ENCODE measurements at regions not wholly inside any gene's neighbourhood (a gene's known extent, or its start where the extent isn't known, plus 50 kb on each side); places are given as distances from the start of the nearest gene placed in this dataset.

- no peaks in the 10 kb centered on the region for H3K9me3 Mint-ChIP-seq
- H3K27ac ChIP-seq (ENCODE audit: low read depth, low read length) = no peak overlapping the region
- no peak overlapping the region for H3K27ac Mint-ChIP-seq
- H3K4me3 Mint-ChIP-seq = no peak overlapping the region
- H3K4me1 ChIP-seq (ENCODE audit: insufficient read depth, low read length) = peaks cover 13% of the 10 kb centered on the region
- no peaks in the 10 kb centered on the region for H3K27me3 Mint-ChIP-seq
- no peak for DNase-seq
- no peaks in the 10 kb centered on the region for H3K9me3 ChIP-seq (ENCODE audit: control insufficient read depth in 1 of 2, low read length in 2 of 2)
- no peak overlapping the region for H3K4me3 ChIP-seq (ENCODE audit: low read length in 2 of 2)
- CTCF ChIA-PET (ENCODE audit: partially characterized antibody) = no interaction called here
- intact Hi-C loops (cut with micrococcal nuclease) = no loop called here
- peaks cover 11 to 20% of the 10 kb centered on the region in 2 donors for H3K36me3 Mint-ChIP-seq
- POLR2A ChIA-PET (ENCODE audit: partially characterized antibody) = no interaction called here
- no peaks in the 10 kb centered on the region for H3K27me3 ChIP-seq (ENCODE audit: insufficient read depth, low read length)
- no peaks in the 10 kb centered on the region for H3K4me1 Mint-ChIP-seq
- H3K36me3 ChIP-seq (ENCODE audit: insufficient read depth, low read length) = peaks cover 4% of the 10 kb centered on the region
Measured at GRCh38 chr2:177322801-177323261, 58.3 kb upstream of the NFE2L2 start.

GRCh38 chr2:177324797-177325196 is 60.3 kb upstream of the NFE2L2 start:
- Mint-ChIP-seq H3K4me1 (peaks cover 0 to 5% (median 2%) of the 10 kb centered on the region in 4 donors), H3K4me3 (no peak overlapping the region), H3K27me3 (no peaks in the 10 kb centered on the region), H3K9me3 (no peaks in the 10 kb centered on the region), H3K27ac (no peak overlapping the region), H3K36me3 (peaks cover 11 to 20% of the 10 kb centered on the region in 2 donors)
- CTCF ChIA-PET (ENCODE audit: partially characterized antibody) = no interaction called here
- no peaks in the 10 kb centered on the region for H3K9me3 ChIP-seq (ENCODE audit: control insufficient read depth in 1 of 2, low read length in 2 of 2)
- intact Hi-C loops (cut with micrococcal nuclease) = no loop called here
- no peak overlapping the region for H3K4me3 ChIP-seq (ENCODE audit: low read length in 2 of 2)
- POLR2A ChIA-PET (ENCODE audit: partially characterized antibody) = no interaction called here
- peaks cover 4% of the 10 kb centered on the region for H3K36me3 ChIP-seq (ENCODE audit: insufficient read depth, low read length)
- H3K4me1 ChIP-seq (ENCODE audit: insufficient read depth, low read length) = peaks cover 13% of the 10 kb centered on the region
- no peak overlapping the region for H3K27ac ChIP-seq (ENCODE audit: low read depth, low read length)
- DNase-seq = no peak
- H3K27me3 ChIP-seq (ENCODE audit: insufficient read depth, low read length) = no peaks in the 10 kb centered on the region

- intact Hi-C loops (cut with micrococcal nuclease) = no loop called here
- H3K27ac ChIP-seq (ENCODE audit: low read depth, low read length) = no peak overlapping the region
- Mint-ChIP-seq H3K4me3 (no peak overlapping the region), H3K27ac (no peak overlapping the region), H3K36me3 (peaks cover 11 to 20% of the 10 kb centered on the region in 2 donors), H3K27me3 (no peaks in the 10 kb centered on the region), H3K4me1 (peaks cover 0 to 5% (median 2%) of the 10 kb centered on the region in 4 donors), H3K9me3 (no peaks in the 10 kb centered on the region)
- H3K4me3 ChIP-seq (ENCODE audit: low read length in 2 of 2) = no peak overlapping the region
- H3K27me3 ChIP-seq (ENCODE audit: insufficient read depth, low read length) = no peaks in the 10 kb centered on the region
- CTCF ChIA-PET (ENCODE audit: partially characterized antibody) = interaction anchor here (0.9 to 6.7 kb wide), 4 partner anchors 10 to 161 kb away, joined by 3 to 91 read pairs (median 14); partner anchors contain the start of gene NFE2L2
- POLR2A ChIA-PET (ENCODE audit: partially characterized antibody) = interaction anchor here (1.0 kb wide), 1 partner anchor 63 kb away, joined by 3 read pairs; no protein-coding TSS in a partner anchor
- peaks cover 4% of the 10 kb centered on the region for H3K36me3 ChIP-seq (ENCODE audit: insufficient read depth, low read length)
- H3K9me3 ChIP-seq (ENCODE audit: control insufficient read depth in 1 of 2, low read length in 2 of 2) = no peaks in the 10 kb centered on the region
- no peak for DNase-seq
- H3K4me1 ChIP-seq (ENCODE audit: insufficient read depth, low read length) = peaks cover 13% of the 10 kb centered on the region
Measured at GRCh38 chr2:177325554-177325953, 61.0 kb upstream of the NFE2L2 start.

GRCh38 chr2:177326005-177326404 is 61.5 kb upstream of the NFE2L2 start:
- no peak overlapping the region for H3K27ac Mint-ChIP-seq
- DNase-seq = no peak
- no peak overlapping the region for H3K27ac ChIP-seq (ENCODE audit: low read depth, low read length)
- H3K27me3 ChIP-seq (ENCODE audit: insufficient read depth, low read length) = no peaks in the 10 kb centered on the region
- no peak overlapping the region for H3K4me3 Mint-ChIP-seq
- peaks cover 11 to 20% of the 10 kb centered on the region in 2 donors for H3K36me3 Mint-ChIP-seq
- H3K36me3 ChIP-seq (ENCODE audit: insufficient read depth, low read length) = peaks cover 4% of the 10 kb centered on the region
- no peaks in the 10 kb centered on the region for H3K9me3 ChIP-seq (ENCODE audit: control insufficient read depth in 1 of 2, low read length in 2 of 2)
- H3K27me3 Mint-ChIP-seq = no peaks in the 10 kb centered on the region
- ChIA-PET CTCF (ENCODE audit: partially characterized antibody) (interaction anchor here (0.9 to 6.7 kb wide), 4 partner anchors 10 to 162 kb away, joined by 3 to 91 read pairs (median 14); partner anchors contain the start of gene NFE2L2), POLR2A (ENCODE audit: partially characterized antibody) (interaction anchor here (0.7 to 1.0 kb wide), 3 partner anchors 61 to 114 kb away, joined by 3 to 4 read pairs (median 3); partner anchors contain the start of genes HNRNPA3 and NFE2L2)
- H3K4me1 Mint-ChIP-seq = peaks cover 0 to 5% (median 2%) of the 10 kb centered on the region in 4 donors
- peaks cover 13% of the 10 kb centered on the region for H3K4me1 ChIP-seq (ENCODE audit: insufficient read depth, low read length)
- no peaks in the 10 kb centered on the region for H3K9me3 Mint-ChIP-seq
- intact Hi-C loops (cut with micrococcal nuclease) = no loop called here
- no peak overlapping the region for H3K4me3 ChIP-seq (ENCODE audit: low read length in 2 of 2)

GRCh38 chr2:177326591-177326990 is 62.1 kb upstream of the NFE2L2 start:
- Mint-ChIP-seq H3K9me3 (no peaks in the 10 kb centered on the region), H3K27me3 (no peaks in the 10 kb centered on the region), H3K27ac (no peak overlapping the region), H3K4me3 (no peak overlapping the region), H3K4me1 (peaks cover 0 to 5% (median 2%) of the 10 kb centered on the region in 4 donors), H3K36me3 (peaks cover 8 to 20% of the 10 kb centered on the region in 2 donors)
- no peak for DNase-seq
- Histone ChIP-seq H3K36me3 (ENCODE audit: insufficient read depth, low read length) (peaks cover 4% of the 10 kb centered on the region), H3K4me1 (ENCODE audit: insufficient read depth, low read length) (peaks cover 13% of the 10 kb centered on the region), H3K4me3 (ENCODE audit: low read length in 2 of 2) (no peak overlapping the region), H3K27ac (ENCODE audit: low read depth, low read length) (no peak overlapping the region), H3K27me3 (ENCODE audit: insufficient read depth, low read length) (no peaks in the 10 kb centered on the region), H3K9me3 (ENCODE audit: control insufficient read depth in 1 of 2, low read length in 2 of 2) (no peaks in the 10 kb centered on the region)
- ChIA-PET POLR2A (ENCODE audit: partially characterized antibody) (interaction anchor here (0.7 to 1.8 kb wide), 4 partner anchors 62 to 114 kb away, joined by 3 to 8 read pairs (median 4); partner anchors contain the start of genes HNRNPA3 and NFE2L2), CTCF (ENCODE audit: partially characterized antibody) (interaction anchor here (0.9 to 6.7 kb wide), 5 partner anchors 9 to 163 kb away, joined by 3 to 91 read pairs (median 10); partner anchors contain the start of gene NFE2L2)
- intact Hi-C loops (cut with micrococcal nuclease) = no loop called here

GRCh38 chr2:177327009-177327408 is 62.5 kb upstream of the NFE2L2 start:
- Histone ChIP-seq H3K4me1 (ENCODE audit: insufficient read depth, low read length) (peaks cover 15% of the 10 kb centered on the region), H3K4me3 (ENCODE audit: low read length in 2 of 2) (no peak overlapping the region), H3K27ac (ENCODE audit: low read depth, low read length) (no peak overlapping the region), H3K36me3 (ENCODE audit: insufficient read depth, low read length) (peaks cover 4% of the 10 kb centered on the region), H3K9me3 (ENCODE audit: control insufficient read depth in 1 of 2, low read length in 2 of 2) (no peaks in the 10 kb centered on the region), H3K27me3 (ENCODE audit: insufficient read depth, low read length) (no peaks in the 10 kb centered on the region)
- no peak overlapping the region for H3K4me3 Mint-ChIP-seq
- peaks cover 0 to 7% (median 2%) of the 10 kb centered on the region in 4 donors for H3K4me1 Mint-ChIP-seq
- no peak for DNase-seq
- ChIA-PET CTCF (ENCODE audit: partially characterized antibody) (interaction anchor here (1.1 to 6.7 kb wide), 5 partner anchors 9 to 163 kb away, joined by 3 to 91 read pairs (median 10); partner anchors contain the start of gene NFE2L2), POLR2A (ENCODE audit: partially characterized antibody) (interaction anchor here (1.8 kb wide), 1 partner anchor 63 kb away, joined by 8 read pairs; the partner anchor contains the start of gene NFE2L2)
- H3K27ac Mint-ChIP-seq = no peak overlapping the region
- no peaks in the 10 kb centered on the region for H3K9me3 Mint-ChIP-seq
- H3K36me3 Mint-ChIP-seq = peaks cover 8 to 20% of the 10 kb centered on the region in 2 donors
- H3K27me3 Mint-ChIP-seq = no peaks in the 10 kb centered on the region
- intact Hi-C loops (cut with micrococcal nuclease) = no loop called here

- POLR2A ChIA-PET (ENCODE audit: partially characterized antibody) = interaction anchor here (1.8 kb wide), 1 partner anchor 64 kb away, joined by 8 read pairs; the partner anchor contains the start of gene NFE2L2
- no peak for DNase-seq
- no peaks in the 10 kb centered on the region for H3K27me3 Mint-ChIP-seq
- CTCF ChIA-PET (ENCODE audit: partially characterized antibody) = interaction anchor here (1.2 to 6.7 kb wide), 4 partner anchors 32 to 164 kb away, joined by 3 to 91 read pairs (median 10); partner anchors contain the start of gene NFE2L2
- H3K4me1 Mint-ChIP-seq = peaks cover 0 to 13% (median 6%) of the 10 kb centered on the region in 4 donors
- Histone ChIP-seq H3K4me3 (ENCODE audit: low read length in 2 of 2) (no peak overlapping the region), H3K36me3 (ENCODE audit: insufficient read depth, low read length) (no peaks in the 10 kb centered on the region), H3K9me3 (ENCODE audit: control insufficient read depth in 1 of 2, low read length in 2 of 2) (no peaks in the 10 kb centered on the region), H3K27ac (ENCODE audit: low read depth, low read length) (no peak overlapping the region), H3K4me1 (ENCODE audit: insufficient read depth, low read length) (peaks cover 18% of the 10 kb centered on the region), H3K27me3 (ENCODE audit: insufficient read depth, low read length) (no peaks in the 10 kb centered on the region)
- H3K9me3 Mint-ChIP-seq = no peaks in the 10 kb centered on the region
- intact Hi-C loops (cut with micrococcal nuclease) = no loop called here
- no peak overlapping the region for H3K4me3 Mint-ChIP-seq
- peaks cover 3 to 16% of the 10 kb centered on the region in 2 donors for H3K36me3 Mint-ChIP-seq
- H3K27ac Mint-ChIP-seq = no peak overlapping the region
Measured at GRCh38 chr2:177328056-177328455, 63.5 kb upstream of the NFE2L2 start.
